Endothelial cell of umbilical vein (primary cell): ENCODE measurements at regions not wholly inside any gene's neighbourhood (a gene's known extent, or its start where the extent isn't known, plus 50 kb on each side); places are given as distances from the start of the nearest gene placed in this dataset.

Experiments used
- BruUV-seq: library from RNA; stranded (reverse); fragments of 400-500 nt; replicated peaks from 2 replicates; lab custom pipeline; 2021; lab: Mats Ljungman, UMichigan
- CTCF ChIA-PET: fragments of 300-600, 350-600 bp; sonication (Branson Sonifier 250); formaldehyde crosslinking; loops from one replicate; lab custom pipeline; 2021; ENCODE audit warnings: antibody characterized with exemption, inconsistent platforms; lab: Charles Lee
- POLR2A ChIA-PET: fragments of 300-600, 350-600 bp; sonication (Branson Sonifier 250); formaldehyde crosslinking; loops from one replicate; lab custom pipeline; 2021; ENCODE audit warnings: antibody characterized with exemption, inconsistent platforms; lab: Charles Lee
- DNase-seq: peaks from one replicate; pipeline ENCODE4 v3.0.0-alpha.2; 2011; ENCODE audit warnings: low read depth, low spot score
- FAIRE-seq: peaks from 2 replicates; lab custom pipeline; 2011; peaks lifted over from hg19 to GRCh38; lab: Jason Lieb, UNC
- H2AFZ ChIP-seq: 2 replicates; pipeline ENCODE4 v1.6.0; 2012; ENCODE audit warnings: low read depth, low read length, control low read depth, inconsistent platforms
- H3K27ac ChIP-seq: 2 replicates; pipeline ENCODE4 v1.5.1; 2011; ENCODE audit warnings: low read depth, mild to moderate bottlenecking, control low read depth, low read length, moderate library complexity; ENCODE audit not compliant: insufficient read depth
- H3K27me3 ChIP-seq, 2 experiments: 2 replicates each; pipeline versions ENCODE4 v1.6.0 to v1.6.1; 2011; ENCODE audit warnings: low read length in 2 of 2, mixed read lengths in 1 of 2; ENCODE audit not compliant: control insufficient read depth in 2 of 2, insufficient read depth in 2 of 2
- H3K36me3 ChIP-seq, 2 experiments: 2 replicates in 1 of 2; 3 replicates in 1 of 2; pipeline ENCODE4 v1.5.1; 2011; ENCODE audit warnings: low read length in 2 of 2, mild to moderate bottlenecking in 1 of 2, moderate library complexity in 1 of 2; ENCODE audit not compliant: control insufficient read depth in 2 of 2, insufficient read depth in 2 of 2; ENCODE audit errors: extremely low read depth in 1 of 2
- H3K4me1 ChIP-seq: 3 replicates; pipeline ENCODE4 v1.5.1; 2011; ENCODE audit warnings: mild to moderate bottlenecking, low read length; ENCODE audit not compliant: control insufficient read depth, insufficient read depth; ENCODE audit errors: extremely low read depth
- H3K4me2 ChIP-seq: 2 replicates; pipeline ENCODE4 v1.6.1; 2011; ENCODE audit warnings: low read length, control low read depth, mixed read lengths; ENCODE audit not compliant: insufficient read depth
- H3K4me3 ChIP-seq, 3 experiments: fragments of 200-600 bp in 1 of 3; sonication (generic), shearing (Covaris generic) in 1 of 3; replicated peaks in 1 of 3; 2 replicates each; pipeline ENCODE4 v1.5.1; 2011 to 2016; ENCODE audit warnings: control low read depth in 3 of 3, low read length in 3 of 3, mild to moderate bottlenecking in 2 of 3, inconsistent platforms in 1 of 3, low read depth in 1 of 3, moderate library complexity in 1 of 3; ENCODE audit not compliant: insufficient read depth in 1 of 3
- H3K79me2 ChIP-seq: 2 replicates; pipeline ENCODE4 v1.6.0; 2012; ENCODE audit warnings: low read length, inconsistent platforms; ENCODE audit not compliant: control insufficient read depth, insufficient read depth
- H3K9ac ChIP-seq: replicated peaks from 2 replicates; pipeline ENCODE3; 2011; ENCODE audit warnings: low read length, control low read depth; ENCODE audit not compliant: insufficient read depth; ENCODE audit errors: extremely low read depth
- H3K9me1 ChIP-seq: replicated peaks from 3 replicates; pipeline ENCODE4 v1.6.0; 2011; ENCODE audit warnings: mild to moderate bottlenecking, low read length; ENCODE audit not compliant: control insufficient read depth, insufficient read depth; ENCODE audit errors: extremely low read depth
- H3K9me3 ChIP-seq: replicated peaks from 2 replicates; pipeline ENCODE4 v1.5.1; 2012; ENCODE audit warnings: low read length, inconsistent platforms; ENCODE audit not compliant: control insufficient read depth, insufficient read depth
- H4K20me1 ChIP-seq: replicated peaks from 2 replicates; pipeline ENCODE3; 2011; ENCODE audit warnings: mild to moderate bottlenecking, low read length; ENCODE audit not compliant: control insufficient read depth, insufficient read depth; ENCODE audit errors: extremely low read depth
- CTCF ChIP-seq, 2 donors: IDR thresholded peaks; 1 replicate in 1 of 2; 2 replicates in 1 of 2; pipeline ENCODE4 v1.5.1; 2011; ENCODE audit warnings: low read length in 2 of 2, mild to moderate bottlenecking in 2 of 2, moderate library complexity in 2 of 2, control low read depth in 1 of 2, inconsistent platforms in 1 of 2, low read depth in 1 of 2; ENCODE audit not compliant: insufficient read depth in 1 of 2; ENCODE audit errors: extremely low read depth in 1 of 2
- EZH2 ChIP-seq: IDR thresholded peaks from 2 replicates; pipeline ENCODE4 v1.6.1; 2012; ENCODE audit warnings: borderline replicate concordance, low read depth, mild to moderate bottlenecking, moderate library complexity, low read length, inconsistent platforms; ENCODE audit not compliant: severe bottlenecking
- FOS ChIP-seq: IDR thresholded peaks from 2 replicates; pipeline ENCODE4 v1.6.1; 2011; ENCODE audit warnings: mild to moderate bottlenecking, low read length, moderate library complexity, borderline replicate concordance; ENCODE audit not compliant: insufficient read depth
- GATA2 ChIP-seq: IDR thresholded peaks from 2 replicates; pipeline ENCODE4 v1.7.0; 2011; ENCODE audit warnings: low read depth, mild to moderate bottlenecking, moderate library complexity, mixed read lengths, low read length; ENCODE audit not compliant: insufficient read length, insufficient read depth
- JUN ChIP-seq: IDR thresholded peaks from 2 replicates; pipeline ENCODE4 v1.6.1; 2011; ENCODE audit warnings: borderline replicate concordance, low read depth; ENCODE audit not compliant: insufficient read length, insufficient read depth
- MAX ChIP-seq: IDR thresholded peaks from 2 replicates; pipeline ENCODE4 v1.6.1; 2011; ENCODE audit not compliant: insufficient read depth, insufficient read length
- MYC ChIP-seq: IDR thresholded peaks from one replicate; pipeline ENCODE4 v1.6.1; 2011; ENCODE audit warnings: mild to moderate bottlenecking, low read depth, low read length
- POLR2A ChIP-seq: IDR thresholded peaks from 2 replicates; pipeline ENCODE4 v1.6.1; 2012; ENCODE audit warnings: low read depth, mild to moderate bottlenecking, control low read depth, low read length
- POLR2AphosphoS5 ChIP-seq: IDR thresholded peaks from 2 replicates; pipeline ENCODE4 v1.6.1; 2012; ENCODE audit warnings: low read depth, mild to moderate bottlenecking, control low read depth, low read length, moderate library complexity; ENCODE audit not compliant: insufficient read depth
- dilution Hi-C: fragments of 300-500 bp; cut with MboI; formaldehyde crosslinking; loops from one replicate; pipeline ENCODE4 v1.15.0; 2019; ENCODE audit warnings: low sequenced_read_pairs; ENCODE audit not compliant: extremely low pct_ligation_motif_present
- intact Hi-C: fragments of 100-400 bp; cut with micrococcal nuclease; formaldehyde crosslinking; loops from one replicate; pipeline ENCODE4 v1.10.0; 2022

DNA sequence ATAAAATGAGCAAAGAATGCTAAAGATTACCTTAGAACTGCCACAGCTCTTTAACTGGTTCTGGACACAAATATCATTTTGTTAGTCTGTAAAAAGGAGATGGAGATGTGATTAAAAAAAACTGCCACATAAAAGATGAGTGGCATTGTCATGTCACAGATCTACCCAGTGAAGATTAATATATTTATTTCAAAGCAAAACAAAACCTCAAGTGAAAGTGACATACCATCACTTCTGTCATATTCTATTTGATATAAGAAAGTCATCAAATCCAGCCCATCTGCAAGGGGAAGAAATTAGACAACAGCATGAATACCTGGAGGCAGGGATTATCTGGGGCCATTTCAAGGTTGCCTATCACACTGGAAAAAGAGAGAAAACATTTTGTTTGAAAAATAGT, 417.6 kb upstream of the LRRTM4 start:
- POLR2A ChIA-PET = no interaction called here
- BruUV-seq = no TSS peak
- Histone ChIP-seq H3K4me2 (no peak overlapping the region), H2AFZ (no peak overlapping the region), H3K79me2 (no peaks in the 10 kb centered on the region), H3K36me3 (no peaks in the 10 kb centered on the region), H4K20me1 (no peaks in the 10 kb centered on the region), H3K9me3 (no peaks in the 10 kb centered on the region), H3K27me3 (no peaks in the 10 kb centered on the region), H3K4me3 (no peak overlapping the region), H3K9ac (no peak overlapping the region), H3K27ac (no peak overlapping the region), H3K9me1 (no peaks in the 10 kb centered on the region), H3K4me1 (no peaks in the 10 kb centered on the region)
- DNase-seq (no peak), FAIRE-seq (no peak)
- TF ChIP-seq EZH2 (no peak), MYC (no peak), MAX (no peak), FOS (no peak), CTCF (IDR thresholded peaks at IDR 0.05; ENCODE audit: extremely low read depth in 1 of 2, insufficient read depth in 1 of 2, low read depth in 1 of 2, low read length in 2 of 2) (no peak), JUN (no peak), POLR2AphosphoS5 (no peak), GATA2 (no peak), POLR2A (no peak)
- CTCF ChIA-PET = no interaction called here
- dilution Hi-C loops = no loop called here
- intact Hi-C loops = no loop called here
